SK-N-SH (cell line): ENCODE measurements at regions not wholly inside any gene's neighbourhood (a gene's known extent, or its start where the extent isn't known, plus 50 kb on each side); places are given as distances from the start of the nearest gene placed in this dataset.

ENCODE experiments used
- CTCF ChIA-PET: fragments of 300-600, 350-600 bp; formaldehyde crosslinking; extraction: SDS; loops from one replicate; lab custom pipeline; 2021; lab: Yijun Ruan, JAX
- POLR2A ChIA-PET: fragments of 350-600 bp; sonication (Branson Sonifier 250); formaldehyde crosslinking; extraction: SDS; loops from one replicate; lab custom pipeline; 2020; ENCODE audit warnings: antibody characterized with exemption, inconsistent platforms; lab: Yijun Ruan, JAX
- DNase-seq: peaks from one replicate; pipeline ENCODE4 v3.0.0; 2012
- H2AFZ ChIP-seq: fragments of 200-600 bp; sonication (generic); 2 replicates; pipeline ENCODE4 v1.8.1; 2016; ENCODE audit warnings: antibody characterized with exemption, mild to moderate bottlenecking, low read depth
- H3F3A ChIP-seq: fragments of 200-600 bp; sonication (generic); replicated peaks from 2 replicates; pipeline ENCODE3; 2016; ENCODE audit warnings: antibody characterized with exemption, mild to moderate bottlenecking; ENCODE audit not compliant: insufficient read depth
- H3K27ac ChIP-seq, 2 experiments: fragments of 200-500 bp in 1 of 2; fragments of 200-600 bp in 1 of 2; sonication (Bioruptor generic) in 1 of 2; sonication (generic), shearing (Covaris generic) in 1 of 2; 2 replicates each; pipeline versions ENCODE4 v1.5.1 to v1.6.1; 2014 to 2016; ENCODE audit warnings: low read depth in 2 of 2, inconsistent platforms in 1 of 2, low read length in 1 of 2, mild to moderate bottlenecking in 1 of 2, mixed read lengths in 1 of 2
- H3K27me3 ChIP-seq: fragments of 200-600 bp; sonication (generic), shearing (Covaris generic); 2 replicates; pipeline ENCODE4 v1.6.1; 2016; ENCODE audit warnings: mixed run types; ENCODE audit not compliant: insufficient read depth
- H3K36me3 ChIP-seq, 2 experiments: fragments of 200-500 bp in 1 of 2; fragments of 200-600 bp in 1 of 2; sonication (Bioruptor generic) in 1 of 2; sonication (generic) in 1 of 2; replicated peaks in 1 of 2; 2 replicates each; pipeline versions ENCODE3 to v1.5.1; 2014 to 2016; ENCODE audit warnings: low read length in 1 of 2, mild to moderate bottlenecking in 1 of 2; ENCODE audit not compliant: insufficient read depth in 2 of 2, control insufficient read depth in 1 of 2
- H3K4me1 ChIP-seq, 2 experiments: fragments of 200-500 bp in 1 of 2; fragments of 200-600 bp in 1 of 2; sonication (Bioruptor generic) in 1 of 2; sonication (generic), shearing (Covaris generic) in 1 of 2; 2 replicates each; pipeline versions ENCODE4 v1.5.1 to v1.6.1; 2014 to 2016; ENCODE audit warnings: low read depth in 1 of 2, low read length in 1 of 2, mixed run types in 1 of 2; ENCODE audit not compliant: insufficient read depth in 2 of 2, control insufficient read depth in 1 of 2
- H3K4me2 ChIP-seq: fragments of 200-600 bp; sonication (generic), shearing (Covaris generic); 2 replicates; pipeline ENCODE4 v1.6.1; 2017; ENCODE audit warnings: mixed run types
- H3K4me3 ChIP-seq, 2 experiments: fragments of 200-500 bp in 1 of 2; fragments of 200-600 bp in 1 of 2; sonication (Bioruptor generic) in 1 of 2; sonication (generic), shearing (Covaris generic) in 1 of 2; 2 replicates each; pipeline versions ENCODE4 v1.5.1 to v1.8.1; 2014 to 2016; ENCODE audit warnings: low read depth in 2 of 2, inconsistent platforms in 1 of 2, low read length in 1 of 2, mild to moderate bottlenecking in 1 of 2, mixed read lengths in 1 of 2, moderate library complexity in 1 of 2
- H3K79me2 ChIP-seq: fragments of 200-600 bp; sonication (generic); 2 replicates; pipeline ENCODE4 v1.8.1; 2017; ENCODE audit warnings: mild to moderate bottlenecking; ENCODE audit not compliant: insufficient read depth
- H3K9ac ChIP-seq: fragments of 200-600 bp; sonication (generic); 2 replicates; pipeline ENCODE4 v1.6.1; 2017; ENCODE audit warnings: mixed run types
- H3K9me2 ChIP-seq: fragments of 200-600 bp; sonication (generic); 2 replicates; pipeline ENCODE4 v1.6.1; 2017; ENCODE audit warnings: mixed run types
- H3K9me3 ChIP-seq: fragments of 200-600 bp; sonication (generic); 2 replicates; pipeline ENCODE4 v1.6.1; 2017; ENCODE audit warnings: mixed run types, mild to moderate bottlenecking, moderate library complexity
- H4K20me1 ChIP-seq: fragments of 200-600 bp; sonication (generic); 2 replicates; pipeline ENCODE4 v1.6.1; 2017; ENCODE audit warnings: mild to moderate bottlenecking, mixed run types; ENCODE audit not compliant: insufficient read depth
- CHD2 ChIP-seq: fragments of 150-350 bp; IDR thresholded peaks from 2 replicates; pipeline ENCODE4 v1.6.1; 2018; ENCODE audit warnings: low read length; ENCODE audit not compliant: partially characterized antibody
- ELF1 ChIP-seq: IDR thresholded peaks from 2 replicates; pipeline ENCODE4 v1.4.0; 2012
- EZH2phosphoT487 ChIP-seq: fragments of 200-600 bp; sonication (generic); IDR thresholded peaks from 2 replicates; pipeline ENCODE4 v1.6.1; 2017; ENCODE audit warnings: low read depth, mixed run types, mild to moderate bottlenecking, antibody characterized with exemption, moderate library complexity, borderline replicate concordance
- FOSL2 ChIP-seq: IDR thresholded peaks from 2 replicates; pipeline ENCODE4 v1.4.0; 2012; ENCODE audit warnings: low read depth, mild to moderate bottlenecking, moderate library complexity, borderline replicate concordance
- FOXJ3 ChIP-seq: sonication (generic); formaldehyde crosslinking; IDR thresholded peaks from 2 replicates; pipeline ENCODE4 v1.5.1; 2020; ENCODE audit warnings: mild to moderate bottlenecking, missing genetic modification reagents
- FOXM1 ChIP-seq: IDR thresholded peaks from 2 replicates; pipeline ENCODE4 v1.4.0; 2012; ENCODE audit warnings: low read depth, mild to moderate bottlenecking
- GABPA ChIP-seq: IDR thresholded peaks from 2 replicates; pipeline ENCODE4 v1.4.0; 2012; ENCODE audit warnings: low read depth, mild to moderate bottlenecking
- MXI1 ChIP-seq: IDR thresholded peaks from 2 replicates; pipeline ENCODE4 v1.6.1; 2012; ENCODE audit warnings: mild to moderate bottlenecking, low read depth, low read length, improper control_type of control experiment
- NFIC ChIP-seq: IDR thresholded peaks from 2 replicates; pipeline ENCODE4 v1.4.0; 2012; ENCODE audit warnings: borderline replicate concordance
- NRF1 ChIP-seq: IDR thresholded peaks from 2 replicates; pipeline ENCODE4 v1.6.1; 2012; ENCODE audit warnings: low read depth, mild to moderate bottlenecking, low read length
- RAD21 ChIP-seq: IDR thresholded peaks from 2 replicates; pipeline ENCODE4 v1.6.1; 2012; ENCODE audit warnings: mild to moderate bottlenecking, low read length
- SIN3A ChIP-seq: IDR thresholded peaks from 2 replicates; pipeline ENCODE4 v1.6.1; 2012; ENCODE audit warnings: low read depth, mild to moderate bottlenecking, low read length, moderate library complexity, borderline replicate concordance
- TAF1 ChIP-seq: IDR thresholded peaks from 2 replicates; pipeline ENCODE4 v1.6.1; 2012; ENCODE audit warnings: low read depth, mild to moderate bottlenecking, low read length, moderate library complexity, borderline replicate concordance
- TEAD4 ChIP-seq: IDR thresholded peaks from 2 replicates; pipeline ENCODE4 v1.4.0; 2012; ENCODE audit warnings: mild to moderate bottlenecking, borderline replicate concordance; ENCODE audit not compliant: insufficient read depth
- YY1 ChIP-seq: IDR thresholded peaks from 2 replicates; pipeline ENCODE4 v1.4.0; 2012; ENCODE audit warnings: low read depth, mild to moderate bottlenecking
- WGBS: methylation state at CpG from one replicate; pipeline ENCODE4 v1.1.6; 2017; ENCODE audit warnings: low lambda C conversion rate; 5-methylcytosine and 5-hydroxymethylcytosine counted together
- TF ChIP-seq, protein P1 (sequence below): IDR thresholded peaks from 2 replicates; pipeline ENCODE4; 2012

DNA sequence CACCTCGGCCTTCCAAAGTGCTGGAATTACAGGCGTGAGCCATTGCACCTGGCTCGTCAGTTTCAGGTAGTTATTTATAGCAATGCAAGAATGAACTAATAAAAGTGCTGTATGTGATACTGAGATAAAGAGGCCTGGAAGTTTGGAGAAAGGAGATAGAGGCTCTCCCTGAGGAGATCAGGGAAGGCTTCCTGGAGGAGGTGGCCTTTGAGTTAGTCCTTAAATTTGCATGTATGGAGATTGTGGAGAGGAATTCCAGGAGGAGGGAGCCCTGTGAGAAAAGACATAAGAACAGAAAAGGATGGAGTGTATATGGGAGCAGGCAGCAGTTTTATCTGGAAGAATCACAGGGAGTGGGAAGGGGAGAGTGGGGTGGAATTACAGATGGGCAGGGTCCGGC is 276.6 kb upstream of the EEF2KMT start:
- Histone ChIP-seq H3K9me3 (no peaks in the 10 kb centered on the region), H3K27me3 (no peaks in the 10 kb centered on the region), H3K79me2 (no peaks in the 10 kb centered on the region), H3K36me3 (no peaks in the 10 kb centered on the region), H4K20me1 (no peaks in the 10 kb centered on the region), H3K9ac (no peak overlapping the region), H3K9me2 (no peaks in the 10 kb centered on the region), H3F3A (no peaks in the 10 kb centered on the region), H3K4me1 (no peaks in the 10 kb centered on the region), H2AFZ (no peak overlapping the region), H3K4me2 (no peak overlapping the region), H3K27ac (no peak overlapping the region), H3K4me3 (no peak overlapping the region)
- ChIA-PET CTCF (no interaction called here), POLR2A (no interaction called here)
- no peak for DNase-seq
- TF ChIP-seq NRF1 = no peak
- no peak for TF ChIP-seq RAD21
- no peak for TF ChIP-seq FOXM1
- no peak for TF ChIP-seq ELF1
- no peak for TF ChIP-seq TEAD4
- TF ChIP-seq GABPA = no peak
- TF ChIP-seq, protein P1, sequence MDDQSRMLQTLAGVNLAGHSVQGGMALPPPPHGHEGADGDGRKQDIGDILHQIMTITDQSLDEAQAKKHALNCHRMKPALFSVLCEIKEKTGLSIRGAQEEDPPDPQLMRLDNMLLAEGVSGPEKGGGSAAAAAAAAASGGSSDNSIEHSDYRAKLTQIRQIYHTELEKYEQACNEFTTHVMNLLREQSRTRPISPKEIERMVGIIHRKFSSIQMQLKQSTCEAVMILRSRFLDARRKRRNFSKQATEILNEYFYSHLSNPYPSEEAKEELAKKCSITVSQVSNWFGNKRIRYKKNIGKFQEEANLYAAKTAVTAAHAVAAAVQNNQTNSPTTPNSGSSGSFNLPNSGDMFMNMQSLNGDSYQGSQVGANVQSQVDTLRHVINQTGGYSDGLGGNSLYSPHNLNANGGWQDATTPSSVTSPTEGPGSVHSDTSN = no peak
- no peak for TF ChIP-seq FOSL2
- TF ChIP-seq CHD2 = no peak
- TF ChIP-seq YY1 = no peak
- TF ChIP-seq EZH2phosphoT487 = no peak
- TF ChIP-seq SIN3A = no peak
- TF ChIP-seq MXI1 = no peak
- TF ChIP-seq FOXJ3 (CRISPR knock-in tag) = no peak
- TF ChIP-seq TAF1 = no peak
- 28% methylated on average over 4 of the region's 4 CpGs for WGBS

DNA sequence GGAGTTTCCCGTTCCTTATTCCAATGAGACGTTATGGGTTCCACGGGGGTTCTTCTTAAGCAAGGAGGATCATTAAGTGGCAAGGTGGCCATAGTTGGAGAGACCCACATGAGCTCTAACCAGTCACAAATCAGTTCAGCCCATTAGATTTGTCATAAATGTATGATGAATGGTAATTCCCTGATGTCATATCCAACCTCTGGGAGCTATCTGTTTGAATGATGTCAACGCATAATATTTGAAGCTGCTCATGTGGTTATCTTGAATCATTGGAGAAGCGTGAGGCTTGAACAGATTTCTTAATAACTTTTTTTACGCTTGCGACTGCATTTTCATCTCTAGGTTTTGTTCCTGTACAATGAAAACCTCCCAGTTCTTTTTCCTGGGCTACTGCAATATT is 270.4 kb upstream of the EEF2KMT start:
- Histone ChIP-seq H3K9me2 (no peaks in the 10 kb centered on the region), H2AFZ (no peak overlapping the region), H3K27me3 (no peaks in the 10 kb centered on the region), H3K36me3 (no peaks in the 10 kb centered on the region), H3K4me3 (no peak overlapping the region), H3F3A (no peaks in the 10 kb centered on the region), H3K4me2 (no peak overlapping the region), H3K79me2 (no peaks in the 10 kb centered on the region), H3K9ac (no peak overlapping the region), H3K27ac (no peak overlapping the region), H4K20me1 (no peaks in the 10 kb centered on the region), H3K9me3 (no peaks in the 10 kb centered on the region), H3K4me1 (no peaks in the 10 kb centered on the region)
- no peak for DNase-seq
- WGBS = 37% methylated on average over 7 of the region's 7 CpGs
- CTCF ChIA-PET = interaction anchor here (1.2 kb wide), 1 partner anchor 12 kb away, joined by 3 read pairs; no protein-coding TSS in a partner anchor
- POLR2A ChIA-PET = no interaction called here
- TF ChIP-seq NFIC (no peak), FOSL2 (no peak)
